Hematopoietic multipotent progenitor cell treated with erythropoietin and hydrocortisone succinate and interleukin-3 and kit ligand, for 17 days (in vitro differentiated cells): ENCODE measurements at regions not wholly inside any gene's neighbourhood (a gene's known extent, or its start where the extent isn't known, plus 50 kb on each side); places are given as distances from the start of the nearest gene placed in this dataset.

Source experiments
- DNase-seq: peaks from one replicate; pipeline ENCODE4 v3.0.0-alpha.2; 2015; ENCODE audit warnings: low spot score

GRCh38 chr4:147428583-147428982 lies 52.3 kb upstream of the EDNRA start:
- DNase-seq: no peak

- DNase-seq: no peak
Measured at GRCh38 chr4:147430111-147430510, 50.8 kb upstream of the EDNRA start.
